ENCODE measurements at regions not wholly inside any gene's neighbourhood (a gene's known extent, or its start where the extent isn't known, plus 50 kb on each side); places are given as distances from the start of the nearest gene placed in this dataset.
"Not testable (repeated sequence)": the region's sequence is repeated elsewhere in the genome, so short reads cannot be mapped to it uniquely, and the experiment has no call there.

DNA sequence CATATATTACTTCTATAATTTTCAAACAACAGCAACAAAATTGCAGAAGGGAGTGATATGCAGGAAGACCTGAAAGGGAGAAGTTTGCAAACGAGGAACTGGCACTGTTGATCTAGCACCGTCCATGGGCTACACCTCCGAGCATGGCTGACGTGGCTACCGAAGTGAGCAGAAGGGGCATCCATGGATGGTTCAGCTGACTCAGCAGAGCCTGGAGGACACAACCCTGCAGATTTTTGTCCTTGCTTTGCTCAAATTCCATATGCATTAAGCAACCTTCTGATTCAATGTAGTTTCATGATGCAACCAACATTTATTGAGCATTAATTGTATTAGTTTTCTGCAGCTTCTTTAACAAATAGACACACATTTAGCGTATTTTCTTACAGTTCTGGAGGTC, 191.2 kb downstream of the C1orf94 start:
- DNase-seq (ENCODE audit: extremely low read depth, low read depth): no peak

- no peak for DNase-seq (ENCODE audit: extremely low read depth, low read depth)
These were observed 193.2 kb downstream of the C1orf94 start for GRCh38 chr1:34369701-34370455.

DNA sequence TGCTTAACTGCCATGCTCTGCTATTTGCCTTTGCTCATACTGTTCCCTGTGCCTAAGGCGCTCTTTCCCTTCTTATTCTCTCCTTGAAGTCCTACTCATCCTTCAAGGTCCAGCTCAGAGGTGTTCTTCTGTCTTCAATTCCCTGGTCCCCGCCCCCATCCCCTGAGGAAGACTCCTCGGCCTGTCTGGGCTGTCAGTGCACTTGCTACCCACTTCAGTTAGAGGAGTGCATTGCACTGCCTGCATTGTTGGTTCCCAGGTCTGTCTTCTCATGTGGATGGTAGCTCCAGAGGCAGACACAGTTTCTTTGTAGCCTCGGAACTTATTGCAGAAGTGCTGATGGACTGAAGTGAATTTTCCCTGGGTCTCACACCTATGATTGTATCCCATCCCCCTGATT, 194.0 kb downstream of the C1orf94 start:
- no peak for DNase-seq (ENCODE audit: extremely low read depth, low read depth)

DNA sequence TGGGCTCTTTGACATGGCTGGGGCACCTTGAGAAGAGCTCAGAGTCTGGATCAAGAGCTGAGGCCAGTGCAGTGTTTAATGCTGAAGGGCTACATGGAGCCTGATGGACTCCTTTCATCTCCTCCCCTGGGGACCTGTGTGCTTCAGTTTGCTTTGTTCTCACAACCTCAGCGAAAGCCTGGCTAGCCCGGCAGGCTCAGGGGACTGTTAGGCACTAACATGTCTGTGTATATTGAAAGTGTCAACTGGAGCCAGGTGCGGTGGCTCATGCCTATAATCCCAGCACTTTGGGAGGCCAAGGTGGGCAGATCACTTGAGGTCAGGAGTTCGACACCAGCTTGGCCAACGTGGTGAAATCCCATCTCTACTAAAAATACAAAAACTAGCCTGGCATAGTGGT, 194.5 kb downstream of the C1orf94 start:
- not testable (repeated sequence) for DNase-seq (ENCODE audit: extremely low read depth, low read depth)

GRCh38 chr1:34371829-34372532, 195.3 kb downstream of the C1orf94 start:
- no peak for DNase-seq (ENCODE audit: extremely low read depth, low read depth)

- no peak for DNase-seq (ENCODE audit: extremely low read depth, low read depth)
These were observed 196.2 kb downstream of the C1orf94 start for GRCh38 chr1:34372891-34373290.

- DNase-seq (ENCODE audit: extremely low read depth, low read depth): no peak
These were observed 197.2 kb downstream of the C1orf94 start for GRCh38 chr1:34373912-34374311.

- DNase-seq (ENCODE audit: extremely low read depth, low read depth): no peak
These were observed 199.8 kb downstream of the C1orf94 start for GRCh38 chr1:34376531-34376930.

DNA sequence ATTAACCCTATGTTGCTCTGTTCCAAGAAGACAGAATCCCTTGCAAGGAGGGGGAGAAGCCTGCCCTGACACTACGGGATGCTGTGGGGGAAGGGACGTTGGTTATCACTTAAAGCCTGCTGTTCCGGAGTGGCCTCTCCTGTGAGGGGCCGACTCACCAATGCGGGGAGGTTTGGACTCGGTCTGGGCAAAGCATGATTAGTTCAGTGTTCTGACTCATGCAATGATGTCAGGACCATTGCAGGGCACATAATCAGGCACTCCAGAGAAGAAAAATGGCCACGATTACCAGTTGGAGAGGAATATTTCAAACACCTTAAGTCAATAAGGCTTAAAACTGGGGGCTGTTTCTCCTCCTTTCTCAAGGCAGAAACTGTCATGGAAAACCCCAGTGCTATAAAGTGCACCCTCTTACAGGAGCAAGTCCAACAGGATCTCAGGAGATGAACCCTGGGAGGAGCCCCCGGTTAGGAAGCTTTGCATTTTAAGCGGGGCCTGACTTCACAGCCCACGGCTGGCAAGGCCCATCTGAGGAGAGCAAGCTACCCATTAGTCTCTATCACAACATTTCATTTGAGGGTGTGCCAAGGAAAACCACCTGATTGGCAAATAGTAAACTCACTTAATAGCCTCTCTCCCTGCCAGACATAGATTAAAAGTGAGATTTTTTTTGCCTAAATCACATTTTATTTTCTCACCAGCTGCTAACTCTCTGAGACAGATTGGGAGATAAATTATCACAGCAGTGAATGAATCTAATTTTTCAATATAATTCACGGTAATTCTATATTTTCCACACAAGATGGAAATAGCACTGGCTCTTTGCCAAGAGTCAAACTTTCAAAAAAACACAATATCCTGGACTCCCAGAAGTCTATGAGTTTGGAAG, 202.5 kb downstream of the C1orf94 start:
- DNase-seq (ENCODE audit: extremely low read depth, low read depth): no peak

GRCh38 chr1:34379911-34380310, 203.2 kb downstream of the C1orf94 start:
- no peak for DNase-seq (ENCODE audit: extremely low read depth, low read depth)

GRCh38 chr1:34380526-34381124, 203.9 kb downstream of the C1orf94 start:
- DNase-seq (ENCODE audit: extremely low read depth, low read depth): no peak

DNA sequence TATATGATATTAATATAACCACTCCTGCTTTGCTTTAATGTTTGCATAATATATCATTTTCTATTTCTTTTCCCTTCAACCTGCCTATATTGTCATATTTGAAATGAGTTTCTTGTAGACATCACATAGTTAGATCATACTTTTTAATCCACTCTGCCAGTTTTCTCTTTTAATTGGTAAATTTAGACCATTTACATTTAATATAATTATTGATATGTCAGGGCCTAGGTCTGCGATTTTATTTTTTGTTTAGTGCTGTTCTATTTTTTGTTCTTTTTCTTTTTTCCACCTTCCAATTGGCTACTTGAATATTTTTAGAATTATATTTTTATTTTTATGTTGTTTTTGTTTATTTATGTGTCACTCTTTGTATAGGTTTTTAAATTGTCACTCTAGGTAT, 213.3 kb downstream of the C1orf94 start:
- DNase-seq (ENCODE audit: extremely low read depth, low read depth): no peak

- no peak for DNase-seq (ENCODE audit: extremely low read depth, low read depth)
These were observed 219.3 kb downstream of the C1orf94 start for GRCh38 chr1:34396042-34396441.

DNA sequence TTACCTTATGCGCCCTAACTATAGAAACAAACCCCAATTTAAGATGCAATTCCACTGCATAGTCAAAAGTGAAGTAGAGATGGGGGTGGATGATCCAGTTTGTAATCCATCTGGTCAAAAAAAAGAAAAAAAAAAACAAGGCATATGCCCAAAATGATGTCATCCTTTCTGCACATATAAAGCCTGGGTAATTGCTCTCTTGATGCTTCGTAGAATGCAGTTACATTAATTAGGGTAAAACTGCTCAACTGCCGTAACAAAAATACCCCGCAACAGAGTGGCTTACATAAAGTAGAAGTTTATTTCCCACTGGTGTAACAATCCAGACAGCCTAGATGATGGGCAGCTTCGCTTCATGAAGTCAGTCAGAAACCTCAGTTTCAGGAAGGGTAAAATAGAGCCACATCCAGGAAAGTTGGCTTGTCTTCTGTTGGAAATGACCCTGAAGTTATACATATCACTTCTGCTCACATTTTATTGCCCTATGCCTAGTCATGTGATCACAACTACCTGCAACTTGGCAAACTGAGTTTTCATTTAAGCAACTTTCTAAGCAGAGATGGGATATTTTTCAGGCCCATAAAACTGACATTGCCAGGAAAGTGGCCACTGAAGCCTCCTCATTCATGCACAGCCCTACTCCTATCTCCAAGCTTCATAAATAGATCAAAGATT, 221.7 kb downstream of the C1orf94 start:
- DNase-seq (ENCODE audit: extremely low read depth, low read depth): no peak

DNA sequence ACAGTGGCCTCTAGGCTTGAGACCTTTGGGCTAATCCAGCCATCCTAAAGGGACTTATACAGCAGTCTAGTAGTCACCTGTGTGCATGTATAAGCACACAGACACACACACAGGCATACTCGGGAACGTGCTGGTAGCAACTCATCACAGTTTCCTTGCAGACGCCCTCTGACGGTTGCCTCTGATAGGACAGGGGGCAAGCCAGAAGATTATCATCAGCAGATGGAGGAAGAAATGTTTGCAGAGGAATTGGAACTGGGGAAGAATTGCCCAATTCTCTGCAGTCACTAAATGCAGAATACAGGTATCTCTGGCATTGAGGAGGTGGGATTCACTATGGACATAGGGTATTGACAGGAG, 222.2 kb downstream of the C1orf94 start:
- DNase-seq (ENCODE audit: extremely low read depth, low read depth): no peak

- no peak for DNase-seq (ENCODE audit: extremely low read depth, low read depth)
These were observed 224.0 kb downstream of the C1orf94 start for GRCh38 chr1:34400675-34401074.

DNA sequence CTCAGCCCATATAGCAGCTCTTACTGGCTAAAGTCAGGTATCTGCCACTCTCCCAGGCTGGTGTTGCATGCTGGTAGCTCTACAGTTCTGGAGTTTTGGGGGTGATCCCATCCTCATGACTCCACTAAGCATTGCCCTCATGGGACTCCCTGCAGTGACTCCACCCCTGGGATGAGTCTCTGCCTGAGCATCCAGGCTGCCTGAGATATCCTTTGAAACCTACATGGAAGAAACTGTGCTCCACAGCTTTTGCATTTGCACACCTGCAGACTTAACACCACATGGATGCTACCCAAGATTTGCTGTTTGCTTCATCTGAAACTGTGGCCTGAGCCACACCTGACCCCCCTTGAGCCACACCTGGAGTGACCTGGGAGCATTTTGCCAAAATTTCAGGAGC, 226.4 kb downstream of the C1orf94 start:
- no peak for DNase-seq (ENCODE audit: extremely low read depth, low read depth)

DNA sequence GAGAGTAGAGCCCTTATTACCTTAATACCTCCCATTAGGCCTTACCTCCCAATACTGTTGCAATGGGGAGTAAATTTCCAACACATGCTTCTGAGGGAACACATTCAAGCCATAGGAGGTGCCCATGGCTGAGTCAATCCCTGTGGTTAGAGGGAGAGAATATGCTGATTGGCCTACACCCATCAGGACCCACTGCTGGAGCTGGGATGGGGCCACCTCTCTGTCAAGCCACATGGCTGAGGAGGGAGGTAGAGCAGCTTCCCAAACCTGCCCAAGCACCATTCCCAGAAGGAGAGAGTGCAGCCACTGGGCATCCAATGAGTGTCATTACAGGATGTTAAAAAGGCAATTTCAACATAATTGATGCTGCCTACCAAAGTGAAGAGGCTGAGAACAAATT, 228.1 kb downstream of the C1orf94 start:
- no peak for DNase-seq (ENCODE audit: extremely low read depth, low read depth)

DNA sequence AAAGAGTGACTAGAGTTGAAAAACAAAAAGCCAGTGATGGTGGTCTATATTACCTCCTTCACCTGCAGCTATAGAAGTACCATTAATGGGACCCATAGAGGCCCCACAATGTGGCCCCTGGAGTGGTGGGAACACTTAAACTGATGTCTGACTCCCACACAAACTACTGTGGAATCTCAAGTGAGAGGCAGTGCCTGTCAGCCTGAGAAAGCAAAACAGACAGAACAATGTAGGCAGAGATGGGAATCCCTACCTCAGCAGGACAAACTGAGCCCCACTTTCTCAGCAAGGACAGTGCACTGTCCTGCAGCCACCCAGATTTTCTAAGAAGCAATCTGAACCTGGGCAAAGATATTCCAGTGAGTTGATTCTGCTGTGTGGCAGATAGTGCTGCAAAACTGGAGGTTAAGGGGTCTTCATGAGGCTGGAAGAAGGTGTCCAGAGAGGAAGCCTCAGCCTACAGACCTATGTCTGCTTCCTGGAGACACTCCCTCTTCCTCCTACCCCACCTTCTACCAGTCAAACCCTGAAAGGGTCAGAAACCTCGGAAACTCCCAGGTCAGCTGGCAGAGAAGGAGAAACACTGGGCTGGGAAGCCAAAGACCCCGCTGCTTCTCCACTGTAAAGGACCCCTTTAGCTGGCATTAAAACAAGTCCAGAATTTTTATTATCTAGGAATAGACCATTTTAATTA, 228.7 kb downstream of the C1orf94 start:
- DNase-seq (ENCODE audit: extremely low read depth, low read depth): no peak

GRCh38 chr1:34406377-34406776, 229.7 kb downstream of the C1orf94 start:
- DNase-seq (ENCODE audit: extremely low read depth, low read depth): no peak
